IMR-90 (cell line): ENCODE measurements at regions not wholly inside any gene's neighbourhood (a gene's known extent, or its start where the extent isn't known, plus 50 kb on each side); places are given as distances from the start of the nearest gene placed in this dataset.

Experiments used
- ATAC-seq: fragments of 200-7000 bp; cut with Tn5 transposase; 2 replicates; pipeline ENCODE4 v1.9.1; 2020; ENCODE audit warnings: low read depth, mild to moderate bottlenecking, moderate library complexity
- BruUV-seq: library from RNA; stranded (reverse); fragments of 400-500 nt; replicated peaks from 2 replicates; lab custom pipeline; 2021; lab: Mats Ljungman, UMichigan
- CTCF ChIA-PET: fragments of 300-600 bp; formaldehyde crosslinking; extraction: SDS; loops from one replicate; lab custom pipeline; 2021; ENCODE audit warnings: antibody characterized with exemption; lab: Yijun Ruan, JAX
- POLR2A ChIA-PET: fragments of 300-600 bp; sonication (Branson Sonifier 250); formaldehyde crosslinking; loops from one replicate; lab custom pipeline; 2022; ENCODE audit warnings: antibody characterized with exemption; ENCODE audit not compliant: unreplicated experiment; lab: Charles Lee
- DNase-seq: peaks from one replicate; pipeline ENCODE4 v3.0.0; 2013
- H2AFZ ChIP-seq: replicated peaks from 2 replicates; pipeline ENCODE3; 2013; ENCODE audit warnings: low read length, mild to moderate bottlenecking; ENCODE audit not compliant: poor library complexity
- H2AK5ac ChIP-seq: 2 replicates; pipeline ENCODE4 v1.6.1; 2013; ENCODE audit warnings: low read depth, low read length, inconsistent platforms
- H2AK9ac ChIP-seq: replicated peaks from 2 replicates; pipeline ENCODE3; 2013; ENCODE audit warnings: mild to moderate bottlenecking, low read depth, low read length, moderate library complexity; ENCODE audit not compliant: poor library complexity
- H2BK120ac ChIP-seq: 2 replicates; pipeline ENCODE4 v1.6.1; 2013; ENCODE audit warnings: low read depth, low read length, inconsistent platforms
- H2BK15ac ChIP-seq: 3 replicates; pipeline ENCODE4 v1.6.1; 2013; ENCODE audit warnings: low read depth, low read length, inconsistent platforms
- H2BK20ac ChIP-seq: 2 replicates; pipeline ENCODE4 v1.6.1; 2013; ENCODE audit warnings: low read depth, mild to moderate bottlenecking, inconsistent platforms, low read length, moderate library complexity
- H2BK5ac ChIP-seq: 2 replicates; pipeline ENCODE4 v1.6.1; 2013; ENCODE audit warnings: mild to moderate bottlenecking, low read depth, low read length, inconsistent platforms; ENCODE audit not compliant: poor library complexity, severe bottlenecking
- H3K14ac ChIP-seq: replicated peaks from 2 replicates; pipeline ENCODE4 v1.6.1; 2013; ENCODE audit warnings: low read depth, low read length, inconsistent platforms
- H3K18ac ChIP-seq: 2 replicates; pipeline ENCODE4 v1.6.1; 2013; ENCODE audit warnings: low read depth, low read length, control low read depth
- H3K23ac ChIP-seq: 2 replicates; pipeline ENCODE4 v1.6.1; 2013; ENCODE audit warnings: low read depth, low read length, inconsistent platforms
- H3K27ac ChIP-seq: 2 replicates; pipeline ENCODE4 v1.5.1; 2013; ENCODE audit warnings: mild to moderate bottlenecking, control low read depth, low read length; ENCODE audit not compliant: insufficient read depth
- H3K27me3 ChIP-seq: 2 replicates; pipeline ENCODE4 v1.6.1; 2013; ENCODE audit warnings: low read length; ENCODE audit not compliant: control insufficient read depth, insufficient read depth
- H3K36me3 ChIP-seq: 2 replicates; pipeline ENCODE4 v1.6.1; 2013; ENCODE audit warnings: low read length, mixed read lengths; ENCODE audit not compliant: control insufficient read depth, insufficient read depth
- H3K4ac ChIP-seq: 2 replicates; pipeline ENCODE4 v1.6.1; 2013; ENCODE audit warnings: low read depth, low read length, inconsistent platforms
- H3K4me1 ChIP-seq: 2 replicates; pipeline ENCODE4 v1.6.1; 2013; ENCODE audit warnings: low read length, mixed read lengths; ENCODE audit not compliant: control insufficient read depth, insufficient read depth
- H3K4me2 ChIP-seq: 2 replicates; pipeline ENCODE4 v1.6.1; 2013; ENCODE audit warnings: low read depth, mild to moderate bottlenecking, control low read depth, low read length, moderate library complexity
- H3K4me3 ChIP-seq: 2 replicates; pipeline ENCODE4 v1.5.1; 2013; ENCODE audit warnings: low read depth, mild to moderate bottlenecking, control low read depth, low read length, moderate library complexity; ENCODE audit not compliant: insufficient read depth
- H3K56ac ChIP-seq: 2 replicates; pipeline ENCODE4 v1.6.1; 2013; ENCODE audit warnings: low read length, inconsistent platforms; ENCODE audit not compliant: insufficient read depth; ENCODE audit errors: extremely low read depth
- H3K79me1 ChIP-seq, 2 experiments: 2 replicates each; pipeline ENCODE4 v1.6.1; 2013; ENCODE audit warnings: low read length in 2 of 2, inconsistent platforms in 1 of 2, low read depth in 1 of 2
- H3K9ac ChIP-seq: 2 replicates; pipeline ENCODE4 v1.6.1; 2013; ENCODE audit warnings: low read depth, low read length, control low read depth
- H3K9me1 ChIP-seq: 2 replicates; pipeline ENCODE4 v1.6.1; 2013; ENCODE audit warnings: low read length, inconsistent platforms; ENCODE audit not compliant: insufficient read depth
- H3K9me3 ChIP-seq: 2 replicates; pipeline ENCODE4 v1.6.1; 2013; ENCODE audit warnings: low read length; ENCODE audit not compliant: control insufficient read depth, insufficient read depth
- H4K20me1 ChIP-seq: 2 replicates; pipeline ENCODE4 v1.6.1; 2013; ENCODE audit warnings: low read length, inconsistent platforms; ENCODE audit not compliant: insufficient read depth
- H4K5ac ChIP-seq: 2 replicates; pipeline ENCODE4 v1.6.1; 2013; ENCODE audit warnings: mild to moderate bottlenecking, low read depth, low read length, control low read depth
- H4K8ac ChIP-seq, 2 experiments: 2 replicates each; pipeline ENCODE4 v1.6.1; 2013; ENCODE audit warnings: low read depth in 2 of 2, low read length in 2 of 2, control low read depth in 1 of 2, inconsistent platforms in 1 of 2
- H4K91ac ChIP-seq: 2 replicates; pipeline ENCODE4 v1.6.1; 2013; ENCODE audit warnings: low read depth, low read length, inconsistent platforms; ENCODE audit not compliant: insufficient read depth
- BHLHE40 ChIP-seq: fragments of 150-350 bp; IDR thresholded peaks from 2 replicates; pipeline ENCODE4 v1.6.1; 2016; ENCODE audit warnings: mild to moderate bottlenecking, low read depth, low read length
- ELK1 ChIP-seq: fragments of 150-350 bp; IDR thresholded peaks from 2 replicates; pipeline ENCODE4 v1.6.1; 2016; ENCODE audit warnings: low read depth, mild to moderate bottlenecking, low read length, moderate library complexity, borderline replicate concordance
- MAFK ChIP-seq: IDR thresholded peaks from 2 replicates; pipeline ENCODE4 v1.6.1; 2012; ENCODE audit warnings: low read depth, low read length, improper control_type of control experiment
- MXI1 ChIP-seq: IDR thresholded peaks from 2 replicates; pipeline ENCODE4 v1.6.1; 2012; ENCODE audit warnings: low read depth, mild to moderate bottlenecking, low read length, moderate library complexity, borderline replicate concordance
- NFE2L2 ChIP-seq: fragments of 150-350 bp; IDR thresholded peaks from 2 replicates; pipeline ENCODE4 v1.6.1; 2016; ENCODE audit warnings: low read depth, mild to moderate bottlenecking, low read length
- RFX5 ChIP-seq: IDR thresholded peaks from 2 replicates; pipeline ENCODE4 v1.8.0; 2012; ENCODE audit warnings: low read depth, mild to moderate bottlenecking, low read length, moderate library complexity
- SMC3 ChIP-seq: fragments of 150-350 bp; IDR thresholded peaks from 2 replicates; pipeline ENCODE4 v1.6.1; 2016; ENCODE audit warnings: low read depth, mild to moderate bottlenecking, antibody characterized with exemption, low read length, moderate library complexity
- USF2 ChIP-seq: fragments of 150-350 bp; IDR thresholded peaks from 2 replicates; pipeline ENCODE4 v1.6.1; 2017; ENCODE audit warnings: mild to moderate bottlenecking, antibody characterized with exemption, low read length, low read depth
- WGBS, 2 experiments: methylation state at CpG; one replicate each; pipeline versions ENCODE4 v1.1.5 to v1.1.7; 2013; ENCODE audit warnings: missing lambda C conversion rate in 2 of 2; ENCODE audit not compliant: insufficient read length in 1 of 2; ENCODE audit errors: extremely low coverage in 2 of 2; 5-methylcytosine and 5-hydroxymethylcytosine counted together
- dilution Hi-C: fragments of 300-500 bp; cut with HindIII; formaldehyde crosslinking; loops from one replicate; pipeline ENCODE4 v1.14.3; 2018; ENCODE audit warnings: low sequenced_read_pairs; ENCODE audit not compliant: unreplicated experiment
- in situ Hi-C: fragments of 300-500 bp; cut with MboI; formaldehyde crosslinking; loops from 3 replicates; pipeline ENCODE4 v1.14.3; 2019; ENCODE audit warnings: low sequenced_read_pairs, inconsistent platforms, mixed read lengths
- intact Hi-C: fragments of 100-400 bp; cut with micrococcal nuclease; formaldehyde crosslinking; loops from 2 replicates; pipeline ENCODE4 v1.10.0; 2022

- WGBS, 2 experiments, result no CpG with 5 or more reads among the region's 3 CpGs
These were observed 59.6 kb upstream of the PDE3B start for GRCh38 chr11:14584035-14584363.

More at GRCh38 chr11:14584035-14584363, 59.6 kb upstream of the PDE3B start:
- H3K18ac ChIP-seq, result no peak overlapping the region
- intact Hi-C loops, result no loop called here
- no peaks in the 10 kb centered on the region for H3K9me3 ChIP-seq
- ATAC-seq, result no peak
- ChIA-PET POLR2A (no interaction called here), CTCF (no interaction called here)
- H3K27ac ChIP-seq, result no peak overlapping the region
- no peak for DNase-seq
- no peak overlapping the region for H2BK20ac ChIP-seq
- no peak overlapping the region for H3K14ac ChIP-seq
- no TSS peak for BruUV-seq
- H3K36me3 ChIP-seq, result no peaks in the 10 kb centered on the region
- no peaks in the 10 kb centered on the region for H4K20me1 ChIP-seq
- no peaks in the 10 kb centered on the region for H3K79me1 ChIP-seq
- H3K9me1 ChIP-seq, result no peaks in the 10 kb centered on the region
- H3K27me3 ChIP-seq, result no peaks in the 10 kb centered on the region
- no peak overlapping the region for H2AK9ac ChIP-seq
- no peak overlapping the region for H3K23ac ChIP-seq
- H3K4ac ChIP-seq, result no peak overlapping the region
- H3K9ac ChIP-seq, result no peak overlapping the region
- in situ Hi-C loops, result no loop called here
- H4K5ac ChIP-seq, result no peak overlapping the region
- dilution Hi-C loops, result no loop called here
- no peaks in the 10 kb centered on the region for H3K4me1 ChIP-seq
- H4K8ac ChIP-seq, result no peak overlapping the region
- H4K91ac ChIP-seq, result no peak overlapping the region
- H2AFZ ChIP-seq, result no peak overlapping the region
- H2BK120ac ChIP-seq, result no peak overlapping the region
- H2BK5ac ChIP-seq, result no peak overlapping the region
- no peak overlapping the region for H3K56ac ChIP-seq
- TF ChIP-seq BHLHE40 (no peak), ELK1 (no peak), MAFK (no peak), USF2 (no peak), NFE2L2 (no peak), SMC3 (no peak), RFX5 (no peak), MXI1 (no peak)
- no peak overlapping the region for H2AK5ac ChIP-seq
- no peak overlapping the region for H2BK15ac ChIP-seq
- H3K4me2 ChIP-seq, result no peak overlapping the region
- no peak overlapping the region for H3K4me3 ChIP-seq
